ENCODE measurements at regions not wholly inside any gene's neighbourhood (a gene's known extent, or its start where the extent isn't known, plus 50 kb on each side); places are given as distances from the start of the nearest gene placed in this dataset.

GRCh38 chr13:76820759-76821158, 65.4 kb downstream of the KCTD12 start:
- DNase-seq (ENCODE audit: low read depth), result peak; percentile 53
- TF ChIP-seq, protein P1, sequence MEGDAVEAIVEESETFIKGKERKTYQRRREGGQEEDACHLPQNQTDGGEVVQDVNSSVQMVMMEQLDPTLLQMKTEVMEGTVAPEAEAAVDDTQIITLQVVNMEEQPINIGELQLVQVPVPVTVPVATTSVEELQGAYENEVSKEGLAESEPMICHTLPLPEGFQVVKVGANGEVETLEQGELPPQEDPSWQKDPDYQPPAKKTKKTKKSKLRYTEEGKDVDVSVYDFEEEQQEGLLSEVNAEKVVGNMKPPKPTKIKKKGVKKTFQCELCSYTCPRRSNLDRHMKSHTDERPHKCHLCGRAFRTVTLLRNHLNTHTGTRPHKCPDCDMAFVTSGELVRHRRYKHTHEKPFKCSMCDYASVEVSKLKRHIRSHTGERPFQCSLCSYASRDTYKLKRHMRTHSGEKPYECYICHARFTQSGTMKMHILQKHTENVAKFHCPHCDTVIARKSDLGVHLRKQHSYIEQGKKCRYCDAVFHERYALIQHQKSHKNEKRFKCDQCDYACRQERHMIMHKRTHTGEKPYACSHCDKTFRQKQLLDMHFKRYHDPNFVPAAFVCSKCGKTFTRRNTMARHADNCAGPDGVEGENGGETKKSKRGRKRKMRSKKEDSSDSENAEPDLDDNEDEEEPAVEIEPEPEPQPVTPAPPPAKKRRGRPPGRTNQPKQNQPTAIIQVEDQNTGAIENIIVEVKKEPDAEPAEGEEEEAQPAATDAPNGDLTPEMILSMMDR (conservative IDR thresholded peaks at IDR 0.05; ENCODE audit: low read depth, low read length), result peak; percentile 49
- H3K4me3 ChIP-seq (ENCODE audit: low read depth, low read length), result no peak overlapping the region

DNA sequence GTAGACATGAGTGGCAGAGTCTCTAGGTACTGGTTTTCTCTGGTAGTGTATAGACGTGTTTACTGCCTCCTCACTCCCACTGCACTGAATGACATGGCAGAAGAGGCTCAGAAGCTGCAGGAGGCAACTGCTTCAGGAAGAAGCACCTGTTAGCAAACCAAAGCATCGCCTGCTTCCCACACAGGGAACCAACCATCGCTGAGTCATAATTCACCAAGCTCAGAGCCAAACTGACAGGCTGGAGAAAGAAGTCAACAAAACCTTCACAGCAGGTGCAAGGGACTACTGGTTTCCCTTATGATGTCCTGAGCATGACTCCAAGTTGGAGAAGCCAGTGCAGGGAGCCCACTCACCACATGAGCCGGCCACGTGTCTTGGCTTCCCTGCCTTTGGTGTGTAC, 69.8 kb downstream of the KCTD12 start:
- DNase-seq (ENCODE audit: low read depth), result no peak
- TF ChIP-seq, protein P1 (conservative IDR thresholded peaks at IDR 0.05; ENCODE audit: low read depth, low read length), result no peak
- H3K4me3 ChIP-seq (ENCODE audit: low read depth, low read length), result no peak overlapping the region

DNA sequence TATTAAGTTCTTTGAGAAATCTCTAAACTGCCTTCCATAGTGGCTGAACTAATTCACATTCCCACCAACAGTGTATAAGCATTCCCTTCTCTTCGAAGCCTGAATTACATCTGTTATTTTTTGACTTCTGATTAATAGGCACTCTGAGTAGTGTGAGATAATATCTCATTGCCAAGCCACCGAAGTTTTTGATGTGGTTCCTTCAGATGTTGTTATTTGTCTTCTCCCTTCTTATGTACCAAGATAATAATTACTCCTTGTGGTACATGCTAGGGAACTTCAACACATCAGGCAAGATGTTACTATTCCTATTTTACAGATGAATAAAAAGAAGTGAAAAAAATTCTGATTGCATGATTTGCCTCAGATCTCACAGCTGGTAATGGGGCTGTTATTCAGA, 70.9 kb downstream of the KCTD12 start:
- TF ChIP-seq, protein P1 (conservative IDR thresholded peaks at IDR 0.05; ENCODE audit: low read depth, low read length), result no peak
- no peak overlapping the region for H3K4me3 ChIP-seq (ENCODE audit: low read depth, low read length)

DNA sequence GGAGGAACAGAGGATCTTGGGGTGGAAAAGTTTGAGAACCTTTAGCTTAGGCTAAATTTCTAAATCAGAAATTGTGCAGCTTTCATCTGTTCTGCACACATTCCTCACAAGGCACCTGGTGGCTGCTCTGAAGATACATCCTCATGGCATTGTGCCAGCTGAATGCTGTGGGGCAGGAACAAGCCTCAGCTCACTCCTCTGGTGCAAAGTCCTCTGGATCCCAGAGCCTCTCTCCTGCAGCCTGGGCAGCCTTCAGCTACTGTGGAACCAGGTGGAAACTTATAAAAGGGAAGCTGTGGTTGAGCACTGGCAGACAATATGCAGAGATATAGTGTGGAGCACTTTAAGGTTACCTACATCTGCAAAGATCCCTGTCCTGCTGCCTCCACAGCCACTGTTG, 72.3 kb downstream of the KCTD12 start:
- no peak overlapping the region for H3K4me3 ChIP-seq (ENCODE audit: low read depth, low read length)
- TF ChIP-seq, protein P1 (conservative IDR thresholded peaks at IDR 0.05; ENCODE audit: low read depth, low read length), result peak; percentile 10
- no peak for DNase-seq (ENCODE audit: low read depth)

More for the DNA sequence above, 70.9 kb downstream of the KCTD12 start:
- no peak for DNase-seq (ENCODE audit: low read depth)

DNA sequence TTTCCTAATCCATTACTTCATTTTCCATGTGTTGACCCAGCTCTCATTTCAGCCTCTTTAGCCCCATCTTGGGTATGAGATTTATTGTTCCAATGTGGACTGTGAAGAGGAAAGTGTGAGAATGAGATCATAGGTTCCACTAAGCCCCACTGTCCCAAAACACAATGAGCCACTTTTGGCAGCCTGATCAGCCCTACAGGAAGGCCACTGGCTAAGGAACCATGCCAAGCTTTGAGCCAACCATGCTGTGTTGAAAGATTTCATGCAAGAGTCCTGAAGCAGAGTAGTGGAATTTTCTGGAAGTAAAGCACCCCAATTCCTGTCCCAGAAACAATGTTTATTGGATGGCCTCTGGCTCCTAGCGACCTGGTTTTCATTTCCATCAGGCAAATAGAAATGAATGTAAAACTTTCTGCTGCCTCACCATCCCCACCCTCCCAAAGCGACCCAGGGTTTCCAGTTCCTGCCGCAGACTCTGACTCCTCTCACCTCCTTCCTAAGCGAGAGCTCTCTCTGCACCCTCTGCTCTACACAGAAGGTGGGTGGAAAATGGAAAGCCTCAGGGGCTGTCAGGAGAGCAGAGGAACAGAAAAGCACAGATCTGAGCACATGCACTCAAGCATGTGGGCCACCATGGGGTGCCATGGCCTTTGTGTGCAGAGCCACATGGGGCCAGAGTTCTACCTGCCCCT, 73.1 kb downstream of the KCTD12 start:
- H3K4me3 ChIP-seq (ENCODE audit: low read depth, low read length), result no peak overlapping the region
- DNase-seq (ENCODE audit: low read depth), result no peak
- TF ChIP-seq, protein P1 (conservative IDR thresholded peaks at IDR 0.05; ENCODE audit: low read depth, low read length), result no peak

- DNase-seq (ENCODE audit: low read depth), result no peak
- TF ChIP-seq, protein P1 (conservative IDR thresholded peaks at IDR 0.05; ENCODE audit: low read depth, low read length), result no peak
- no peak overlapping the region for H3K4me3 ChIP-seq (ENCODE audit: low read depth, low read length)
Observed at GRCh38 chr13:76812206-76812897, 73.9 kb downstream of the KCTD12 start.

- no peak for DNase-seq (ENCODE audit: low read depth)
- H3K4me3 ChIP-seq (ENCODE audit: low read depth, low read length), result no peak overlapping the region
- TF ChIP-seq, protein P1 (conservative IDR thresholded peaks at IDR 0.05; ENCODE audit: low read depth, low read length), result no peak
Observed at GRCh38 chr13:76809389-76809788, 76.8 kb downstream of the KCTD12 start.
